Cardiac fibroblast (primary cell): ENCODE measurements at regions not wholly inside any gene's neighbourhood (a gene's known extent, or its start where the extent isn't known, plus 50 kb on each side); places are given as distances from the start of the nearest gene placed in this dataset.

Experiments
- DNase-seq, 2 donors: peaks; one replicate each; pipeline versions ENCODE4 v3.0.0 to v3.0.0-alpha.2; 2010; ENCODE audit warnings: low read depth in 2 of 2
- H3K4me3 ChIP-seq, 2 donors: replicated peaks in 1 of 2; 1 replicate in 1 of 2; 2 replicates in 1 of 2; pipeline ENCODE4 v1.5.1; 2011; ENCODE audit warnings: low read depth in 2 of 2, low read length in 2 of 2, mild to moderate bottlenecking in 2 of 2, moderate library complexity in 1 of 2
- CTCF ChIP-seq: IDR thresholded peaks from one replicate; pipeline ENCODE4 v1.5.1; 2011; ENCODE audit warnings: low read depth, mild to moderate bottlenecking, low read length, inconsistent platforms

- no peak for DNase-seq
- no peak for TF ChIP-seq CTCF
- H3K4me3 ChIP-seq, result no peak overlapping the region
Observed at GRCh38 chr6:147136057-147136456, 68.2 kb upstream of the STXBP5 start.

GRCh38 chr6:147137986-147138385, 66.2 kb upstream of the STXBP5 start:
- no peak for DNase-seq
- TF ChIP-seq CTCF, result no peak
- no peak overlapping the region for H3K4me3 ChIP-seq

GRCh38 chr6:147138835-147139234, 65.4 kb upstream of the STXBP5 start:
- H3K4me3 ChIP-seq, result no peak overlapping the region
- no peak for TF ChIP-seq CTCF
- no peak for DNase-seq

- H3K4me3 ChIP-seq, result no peak overlapping the region
- no peak for TF ChIP-seq CTCF
- peak in 1 of 2 donors; percentile 53 for DNase-seq
Observed at GRCh38 chr6:147141711-147142308, 62.4 kb upstream of the STXBP5 start.

- H3K4me3 ChIP-seq, result no peak overlapping the region
- DNase-seq, result no peak
- no peak for TF ChIP-seq CTCF
Observed at GRCh38 chr6:147142684-147143245, 61.5 kb upstream of the STXBP5 start.

- DNase-seq, result no peak
- H3K4me3 ChIP-seq, result no peak overlapping the region
- no peak for TF ChIP-seq CTCF
Observed at GRCh38 chr6:147149092-147149491, 55.1 kb upstream of the STXBP5 start.

GRCh38 chr6:147149826-147150225, 54.4 kb upstream of the STXBP5 start:
- no peak overlapping the region for H3K4me3 ChIP-seq
- no peak for TF ChIP-seq CTCF
- DNase-seq, result no peak
